CD4-positive, alpha-beta T cell treated with Interleukin-1 beta for 1 hour (primary cell): ENCODE measurements at regions not wholly inside any gene's neighbourhood (a gene's known extent, or its start where the extent isn't known, plus 50 kb on each side); places are given as distances from the start of the nearest gene placed in this dataset.

Source experiments
- DNase-seq, 2 donors: peaks; one replicate each; pipeline ENCODE4 v3.0.0-alpha.2; 2020 to 2022

DNA sequence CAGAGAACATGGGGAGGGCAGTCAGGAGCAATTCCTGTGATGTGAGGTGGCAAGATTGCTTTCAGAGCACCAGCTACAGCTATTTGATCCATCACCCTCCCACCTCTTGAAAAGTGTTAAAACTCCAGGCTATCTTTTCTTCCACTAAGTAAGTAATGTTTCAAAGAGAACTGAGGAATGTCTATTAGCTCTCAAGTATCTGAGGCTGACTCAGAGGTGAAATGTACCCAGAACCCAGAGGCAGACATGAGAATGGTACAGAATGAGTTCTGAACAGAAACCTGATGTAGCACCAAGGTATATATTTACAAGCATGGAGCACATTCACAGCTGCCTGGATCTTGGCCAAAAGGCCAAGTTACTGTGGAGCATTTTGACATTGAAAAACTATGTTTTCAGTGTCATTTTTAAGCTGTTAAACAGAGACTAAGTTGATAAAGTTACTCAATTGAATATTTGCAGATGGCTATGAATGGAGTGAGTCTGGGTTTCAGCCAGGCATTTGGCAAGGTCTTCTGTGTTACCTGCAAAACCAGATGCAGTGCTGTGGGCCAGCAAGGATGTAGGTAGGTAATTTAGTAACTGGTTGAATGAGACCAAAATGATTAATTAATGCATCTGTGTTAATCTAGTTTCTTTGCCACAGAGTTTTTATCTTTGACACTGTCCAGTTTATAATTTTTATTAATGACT is 227.7 kb upstream of the CD96 start:
- no peak for DNase-seq

DNA sequence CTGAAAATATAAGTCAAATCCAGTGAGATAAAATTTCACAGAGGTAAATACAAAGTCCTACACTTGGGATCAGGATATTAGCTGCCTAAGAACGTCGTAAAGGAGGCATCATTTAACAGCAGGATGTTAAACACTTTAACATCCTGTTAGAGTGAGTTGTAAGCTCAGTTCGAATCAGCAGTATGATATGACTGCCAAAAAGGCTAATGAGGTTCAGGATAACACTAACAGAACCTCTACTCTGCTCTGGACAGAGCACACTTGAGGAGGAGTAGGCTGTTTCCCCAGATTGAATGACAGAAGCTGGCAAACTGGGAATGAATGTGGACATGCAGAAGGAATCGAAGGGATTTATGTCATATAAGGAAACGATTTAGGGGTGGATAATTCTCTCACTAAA is 227.1 kb upstream of the CD96 start:
- no peak for DNase-seq

DNA sequence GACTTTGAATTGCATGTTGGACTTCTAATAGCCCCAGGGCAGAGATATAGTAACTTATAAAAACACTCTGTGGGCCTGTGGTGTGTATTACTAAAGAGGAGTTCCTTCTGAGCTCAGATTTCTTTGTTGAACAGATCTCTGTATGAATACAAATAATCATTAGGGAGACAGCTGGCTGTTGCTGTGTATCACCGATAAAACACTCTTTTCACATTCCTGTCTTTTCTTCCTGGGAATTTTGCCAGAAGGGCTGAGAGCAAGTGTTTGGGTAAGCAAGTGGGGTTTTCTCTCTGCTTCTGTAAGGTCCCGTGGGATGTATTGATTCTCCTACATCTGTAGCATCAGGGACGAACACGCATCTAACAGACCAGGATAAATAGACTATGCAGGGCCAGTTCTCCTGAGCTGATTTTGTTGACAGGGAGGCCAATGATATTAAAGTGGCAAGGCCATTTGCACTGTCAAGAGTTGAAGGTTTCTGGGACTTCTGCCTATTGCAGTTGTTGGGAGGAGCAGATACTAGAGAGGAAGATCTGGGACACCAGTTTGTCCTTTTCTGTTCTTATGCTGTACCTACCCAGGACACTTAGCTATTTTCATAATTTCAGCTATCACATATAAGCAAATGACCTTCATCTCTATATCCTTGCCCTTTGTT is 225.9 kb upstream of the CD96 start:
- no peak for DNase-seq

DNA sequence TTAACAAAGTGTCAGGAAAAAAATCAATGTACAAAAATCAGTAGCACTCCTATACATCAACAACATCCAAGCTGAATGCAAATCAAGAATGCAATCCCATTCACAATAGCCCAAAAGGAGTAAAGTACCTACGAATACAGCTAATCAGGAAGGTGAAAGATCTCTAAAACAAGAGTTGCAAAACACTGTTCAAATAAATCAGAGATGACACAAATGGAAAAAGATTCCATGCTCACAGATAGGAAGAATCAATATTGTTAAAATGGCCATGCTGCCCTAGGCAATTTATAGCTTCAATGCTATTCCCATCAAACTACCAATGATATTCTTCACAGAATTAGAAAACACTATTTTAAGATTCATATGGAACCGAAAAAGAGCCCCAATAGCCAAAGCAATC is 223.7 kb upstream of the CD96 start:
- no peak for DNase-seq

DNA sequence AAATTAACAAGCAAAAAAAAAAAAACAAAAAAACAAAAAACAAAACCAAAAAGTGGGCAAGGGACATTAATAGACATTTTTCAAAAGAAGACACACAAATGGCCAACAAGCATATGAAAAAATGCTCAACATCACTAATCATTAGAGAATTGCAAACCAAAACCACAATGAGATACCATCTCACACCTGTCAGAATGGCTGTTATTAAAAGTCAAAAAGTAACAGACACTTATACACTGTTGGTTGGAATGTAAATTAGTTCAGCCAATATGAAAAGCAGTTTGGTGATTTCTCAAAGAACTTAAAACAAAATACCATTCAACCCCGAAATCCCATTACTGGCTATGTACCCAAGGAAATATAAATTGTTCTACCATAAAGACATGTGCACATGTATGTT is 222.4 kb upstream of the CD96 start:
- DNase-seq = no peak

DNA sequence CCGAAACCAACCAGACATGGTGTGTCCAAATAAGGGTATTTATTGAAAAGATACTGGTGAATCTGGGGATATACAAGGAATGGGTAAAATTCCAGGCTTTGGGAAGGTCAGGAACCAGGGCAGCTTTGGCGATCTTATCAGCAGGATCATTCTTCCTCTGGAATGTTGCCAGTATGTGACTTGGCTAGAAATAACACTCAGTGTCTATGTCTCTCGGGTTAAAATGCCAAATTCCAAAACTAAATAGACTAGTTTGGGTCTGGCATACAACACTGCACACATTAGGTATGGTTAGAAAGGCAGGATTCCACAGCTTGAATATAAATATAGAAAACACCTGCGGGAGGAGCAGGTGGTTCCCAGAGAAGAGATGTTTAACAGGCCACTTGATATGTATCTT is 220.2 kb upstream of the CD96 start:
- DNase-seq = no peak

DNA sequence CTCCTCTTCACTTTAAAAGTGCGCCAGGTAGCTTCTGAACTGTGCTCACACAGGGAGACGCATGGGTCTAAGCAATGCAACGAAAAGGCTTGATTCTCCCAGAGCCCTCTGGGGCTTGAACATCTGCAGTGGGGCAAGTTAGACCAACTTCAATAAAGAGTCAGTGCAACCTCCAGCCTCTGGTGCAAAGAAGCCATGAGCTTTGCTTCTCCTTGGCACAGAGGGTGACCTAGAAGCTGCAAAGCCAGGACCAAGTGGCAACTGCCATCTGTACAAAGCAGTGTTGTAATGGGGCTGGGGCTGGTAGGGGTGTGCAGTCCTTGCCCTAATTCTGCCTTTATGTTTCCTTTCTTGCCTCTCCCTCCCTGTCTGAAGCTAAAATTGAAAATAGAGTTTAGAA is 219.0 kb upstream of the CD96 start:
- no peak for DNase-seq

DNA sequence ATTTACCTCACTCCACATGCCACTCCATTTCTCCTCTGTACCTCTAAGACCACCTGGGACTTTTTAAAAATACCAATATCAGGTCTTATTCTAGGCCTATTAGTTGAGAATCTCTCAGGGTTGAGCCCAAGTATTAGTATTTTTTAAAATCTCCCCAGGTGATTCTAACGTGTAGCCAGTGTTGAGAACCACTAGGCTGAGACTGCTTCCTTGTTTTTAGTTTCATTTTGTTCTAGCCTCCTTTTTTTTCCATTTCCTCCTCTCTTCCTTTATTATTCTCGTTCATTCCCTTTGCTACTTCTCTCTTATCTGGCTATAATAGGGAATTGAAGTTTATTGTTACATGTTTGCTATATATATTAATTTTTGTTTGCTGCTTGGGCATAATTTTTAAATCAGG is 217.8 kb upstream of the CD96 start:
- peak in 1 of 2 donors; percentile 21 for DNase-seq

DNA sequence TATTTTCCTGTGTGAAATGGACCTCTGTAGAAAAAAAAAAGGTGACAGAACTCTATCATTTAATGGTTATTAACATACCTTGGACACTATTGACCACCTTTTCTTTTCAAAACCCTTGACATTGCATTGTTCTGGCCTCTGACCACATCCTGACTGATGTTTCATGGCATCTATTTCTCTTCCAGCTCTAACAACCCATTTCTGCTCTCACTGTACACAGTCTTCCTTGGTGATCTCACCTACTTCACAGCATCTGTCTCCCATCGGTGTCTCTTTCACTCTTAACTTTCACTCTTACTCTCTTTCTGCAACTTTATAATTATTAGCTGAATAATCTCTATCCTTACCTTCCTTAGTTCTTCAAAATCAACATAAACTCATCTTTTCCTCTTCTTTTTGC is 217.4 kb upstream of the CD96 start:
- no peak for DNase-seq

DNA sequence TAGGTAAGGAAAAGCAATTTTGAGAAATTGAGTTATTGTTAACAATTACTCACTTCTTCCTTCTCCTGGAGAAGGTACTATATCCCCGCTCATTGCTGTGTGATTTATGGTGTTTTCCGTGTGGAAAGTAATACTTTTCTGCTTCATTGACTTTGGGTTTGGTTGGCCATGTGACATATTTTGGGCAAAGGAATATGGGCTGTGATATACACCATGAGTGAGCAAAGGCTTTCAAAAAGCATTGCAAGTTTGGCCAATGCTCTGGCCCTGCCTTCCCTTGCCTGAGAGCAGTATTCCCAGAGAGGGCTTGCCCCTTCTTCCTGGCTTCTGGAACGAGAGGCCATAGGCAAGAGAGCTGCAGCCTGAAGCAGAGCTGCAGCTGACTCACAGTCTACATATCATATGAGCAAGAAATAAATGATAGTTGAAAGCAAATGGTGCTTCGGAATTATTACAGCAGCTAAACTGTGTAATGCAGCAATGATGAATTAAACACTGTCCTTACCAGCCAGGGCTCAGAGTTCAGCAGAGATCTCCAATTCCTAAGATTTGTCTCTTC is 216.8 kb upstream of the CD96 start:
- DNase-seq = no peak

DNA sequence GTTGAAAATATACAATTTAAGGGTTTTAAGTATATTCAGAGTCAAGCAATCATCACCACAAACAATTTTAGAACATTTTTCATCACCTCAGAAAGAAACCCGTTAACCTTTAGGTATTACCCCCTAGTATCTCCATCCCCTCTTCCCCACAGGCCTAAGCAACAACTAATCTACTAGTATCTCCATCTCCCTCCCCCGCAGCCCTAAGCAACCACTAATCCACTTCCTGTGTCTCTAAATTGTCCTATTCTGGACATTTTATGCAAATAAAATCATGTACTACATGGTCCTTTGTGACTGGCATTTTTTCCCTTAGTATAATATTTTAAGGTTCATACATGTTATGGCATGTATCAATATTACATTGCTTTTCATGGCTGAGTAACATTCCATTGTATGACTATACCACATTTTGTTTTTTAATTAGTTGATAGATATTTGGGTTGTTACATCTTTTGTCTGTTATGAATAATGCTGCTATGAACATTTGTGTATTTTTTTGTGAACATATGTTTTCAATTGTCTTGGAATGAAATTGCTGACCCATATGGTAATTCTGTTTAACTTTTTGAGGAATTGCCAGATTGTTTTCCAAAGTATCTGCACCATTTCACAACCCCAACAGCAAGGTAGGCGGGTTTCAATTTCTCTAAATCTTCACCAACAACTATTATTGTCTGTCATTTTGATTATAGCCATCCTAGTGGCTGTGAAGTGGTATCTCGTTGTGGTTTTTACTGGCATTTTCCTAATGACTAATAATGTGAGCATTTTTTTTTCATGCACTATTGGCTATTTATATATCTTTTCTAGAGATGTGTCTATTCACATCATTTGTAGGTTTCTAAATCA is 215.6 kb upstream of the CD96 start:
- no peak for DNase-seq

DNA sequence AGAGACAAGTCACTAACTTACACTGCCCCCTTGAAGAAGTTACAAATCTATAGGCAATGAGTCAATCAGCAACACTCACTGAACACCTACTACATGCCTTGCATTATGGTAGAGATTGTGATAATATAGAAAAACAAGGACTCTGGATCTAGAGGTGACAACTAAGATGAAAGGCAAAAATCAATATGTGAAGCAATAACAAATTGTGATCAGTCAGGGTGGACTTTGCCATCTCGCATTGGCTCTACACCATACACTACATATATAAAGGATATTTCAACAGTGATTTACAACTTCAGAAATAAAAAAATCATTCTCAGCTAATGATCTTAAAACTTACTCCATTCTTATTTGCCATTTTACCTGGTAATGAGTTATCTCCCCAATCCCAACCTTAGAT is 210.7 kb upstream of the CD96 start:
- DNase-seq = no peak

DNA sequence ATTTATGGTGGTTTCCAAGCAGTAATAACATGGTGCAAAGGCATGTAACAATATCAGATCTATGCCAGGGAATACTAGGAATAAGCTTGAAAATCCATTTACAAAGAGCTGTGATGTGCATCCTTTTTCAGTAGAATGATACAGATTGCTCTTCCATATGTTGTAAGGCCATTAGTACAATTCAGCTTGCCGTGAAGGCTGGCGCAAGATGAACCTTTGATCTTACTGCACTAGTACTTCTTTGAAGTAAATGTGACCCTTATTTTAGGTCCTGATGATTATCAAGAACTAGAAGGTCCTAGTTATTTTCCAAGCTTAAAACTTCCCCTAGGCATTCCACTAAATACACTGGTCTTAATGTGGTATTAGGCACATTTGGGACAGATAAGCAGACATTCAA is 210.1 kb upstream of the CD96 start:
- no peak for DNase-seq

DNA sequence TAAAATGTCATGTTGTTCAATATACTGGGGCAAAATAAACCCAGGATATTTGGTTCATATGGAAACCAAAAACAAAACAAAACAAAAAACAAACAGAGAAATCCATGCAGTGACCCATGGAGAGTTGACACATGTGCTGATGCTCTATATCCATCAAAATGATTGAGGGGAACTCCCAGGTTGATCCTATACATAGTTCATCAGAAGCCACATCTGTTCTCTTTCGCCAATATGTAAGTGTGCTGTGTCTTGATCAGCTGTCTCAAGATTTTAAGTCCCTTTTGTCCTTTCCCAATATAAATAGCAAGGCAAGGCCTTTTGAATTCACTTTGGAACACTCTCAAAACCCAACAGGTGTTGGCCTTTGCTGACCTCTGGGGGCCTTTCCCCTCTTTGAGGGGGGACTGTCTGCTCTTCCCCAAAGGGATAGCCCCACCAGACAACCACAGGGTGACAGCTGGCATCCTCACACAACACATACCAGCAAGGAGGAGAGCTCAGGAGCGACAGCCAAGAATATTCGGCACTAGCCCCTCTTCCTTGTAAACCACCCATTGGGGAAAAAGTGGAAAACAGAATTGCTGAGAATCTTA is 209.4 kb upstream of the CD96 start:
- no peak for DNase-seq

DNA sequence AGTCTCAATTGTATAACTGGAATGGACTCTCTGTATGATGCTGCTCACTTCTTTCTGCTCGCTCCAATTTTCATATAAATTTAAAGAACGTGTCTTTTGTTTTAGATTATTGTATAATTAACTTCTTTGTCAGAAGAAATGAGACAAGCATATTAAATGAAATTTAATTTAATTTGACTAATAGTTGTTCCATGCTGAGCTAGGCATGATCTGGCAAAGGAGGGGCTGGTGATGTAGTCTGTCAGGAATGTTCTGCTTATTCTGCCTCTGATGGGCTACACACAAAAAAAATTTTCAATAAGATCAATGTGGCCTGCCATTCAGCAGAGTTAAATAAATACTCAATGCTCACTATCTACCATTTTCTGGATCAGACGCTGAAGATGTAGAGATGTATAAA is 208.4 kb upstream of the CD96 start:
- no peak for DNase-seq

DNA sequence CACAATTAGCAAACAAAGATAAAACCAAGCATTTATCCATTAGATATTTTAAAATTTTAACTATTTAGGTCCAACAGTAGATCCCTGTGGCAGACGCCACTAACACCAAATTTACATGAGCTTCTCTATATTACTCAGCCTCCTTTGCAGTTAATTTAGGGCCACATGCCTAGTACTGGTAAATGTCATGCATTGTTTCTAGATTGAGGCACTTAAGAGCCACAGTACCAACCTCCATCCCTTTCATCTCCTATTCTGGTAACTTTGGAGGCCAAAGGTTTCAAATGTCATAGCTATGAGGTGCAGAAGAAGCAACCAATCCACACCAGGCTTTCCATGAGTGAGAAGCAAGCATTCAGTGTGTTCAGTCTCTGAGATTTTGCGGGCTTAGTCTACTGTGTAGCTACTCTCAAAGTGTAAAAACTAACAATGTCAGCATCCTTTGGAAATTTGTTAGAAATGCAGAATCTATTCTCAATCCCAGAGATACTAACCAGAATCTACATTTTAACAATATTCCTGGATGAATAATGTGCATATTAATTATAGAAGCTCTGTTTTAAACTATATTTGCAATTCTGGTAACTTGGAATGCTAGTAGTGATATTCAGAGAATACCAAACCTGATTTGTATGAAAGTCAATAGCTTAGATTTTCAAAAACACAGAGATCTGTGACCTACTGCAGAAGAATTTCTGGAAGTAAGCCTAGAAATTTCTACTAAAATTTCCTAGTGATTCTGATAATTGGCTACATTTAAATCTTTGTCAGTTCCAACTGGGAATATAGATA is 206.3 kb upstream of the CD96 start:
- no peak for DNase-seq

DNA sequence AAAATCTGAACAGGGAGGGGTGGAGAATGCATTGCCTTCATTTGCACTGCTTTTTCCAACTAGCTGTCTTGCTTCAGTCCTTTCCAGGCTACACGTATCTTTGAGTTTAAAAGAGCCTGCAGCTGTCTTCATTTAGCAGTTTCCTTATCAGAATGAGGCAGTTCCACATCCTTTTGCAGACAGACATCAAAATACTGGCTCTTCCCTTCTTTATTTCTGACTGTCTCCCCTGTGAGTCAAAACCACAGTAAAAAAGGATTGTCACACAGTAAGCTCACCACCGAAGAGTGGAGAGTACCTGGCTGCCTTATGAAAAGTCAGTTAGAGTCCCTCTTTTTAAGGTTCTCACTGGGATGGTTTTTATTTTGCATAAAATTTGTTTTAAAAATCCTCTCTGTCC is 205.5 kb upstream of the CD96 start:
- DNase-seq = no peak

DNA sequence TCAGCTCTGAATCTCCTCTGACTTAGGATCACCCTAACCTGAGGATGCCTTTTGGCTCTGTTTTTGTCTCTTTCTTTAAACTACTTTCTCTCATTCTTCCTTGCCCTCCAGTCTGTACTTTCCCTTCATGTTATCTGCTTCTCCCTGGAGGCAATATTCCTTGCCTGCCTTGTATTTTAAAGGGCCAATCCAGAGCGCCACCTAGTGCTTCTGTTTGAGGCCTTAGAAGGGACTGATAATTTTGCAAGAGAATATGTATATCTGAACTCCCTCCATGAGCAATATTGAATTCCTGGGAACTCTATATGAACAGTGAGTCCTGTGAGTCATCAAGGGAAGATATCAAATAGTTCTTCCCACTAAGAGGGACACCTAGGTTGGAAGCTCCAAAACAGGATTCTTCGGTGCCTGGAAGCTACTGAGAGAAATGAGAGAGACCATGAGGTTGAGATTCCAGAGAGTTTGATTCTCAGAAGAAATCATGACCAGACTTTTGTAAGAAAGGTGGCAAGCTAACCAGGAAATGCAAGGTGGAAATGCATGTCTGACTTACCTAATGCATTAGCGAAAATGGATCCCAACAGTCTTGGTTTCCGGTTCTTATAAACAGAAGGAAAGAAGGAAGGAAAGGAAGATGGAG is 203.8 kb upstream of the CD96 start:
- DNase-seq = peak; percentile 11 to 56

DNA sequence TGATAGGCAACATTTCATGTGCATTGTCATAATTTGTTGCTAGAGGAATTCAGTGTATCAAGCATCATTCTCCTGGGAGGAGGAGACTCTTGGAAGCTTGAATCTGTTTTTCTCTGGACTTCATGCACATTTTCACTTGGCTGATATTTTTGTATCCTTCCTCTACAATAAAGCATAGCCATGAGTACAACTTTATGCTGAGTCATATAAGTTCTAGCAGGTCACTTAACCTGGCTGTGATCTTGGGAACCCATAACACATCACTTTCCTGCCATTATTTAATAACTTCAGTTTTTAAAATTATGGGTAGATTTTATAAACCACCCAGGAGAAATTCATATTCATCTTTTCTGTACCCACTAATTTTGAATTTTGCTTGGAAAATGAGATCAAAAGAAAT is 203.0 kb upstream of the CD96 start:
- DNase-seq = no peak

DNA sequence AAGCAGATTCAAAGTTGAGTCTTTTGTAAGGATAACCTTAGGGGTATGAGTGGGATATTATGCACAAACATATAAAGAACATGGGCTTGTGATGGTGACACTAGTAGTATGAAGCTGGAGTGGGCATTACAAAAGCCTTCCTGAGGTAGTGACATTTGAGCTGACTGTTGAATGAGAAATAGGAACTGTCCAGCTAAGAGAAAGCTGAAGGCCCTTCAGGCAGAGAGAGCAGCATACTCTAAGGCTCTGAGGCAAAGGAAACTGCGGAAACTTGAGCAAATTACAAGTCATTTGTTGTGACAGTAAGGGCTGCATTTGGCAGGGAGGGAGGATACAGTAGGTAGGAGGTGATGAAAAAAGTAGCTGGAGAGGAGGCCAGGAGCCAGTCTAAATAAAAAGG is 190.7 kb upstream of the CD96 start:
- DNase-seq = no peak

DNA sequence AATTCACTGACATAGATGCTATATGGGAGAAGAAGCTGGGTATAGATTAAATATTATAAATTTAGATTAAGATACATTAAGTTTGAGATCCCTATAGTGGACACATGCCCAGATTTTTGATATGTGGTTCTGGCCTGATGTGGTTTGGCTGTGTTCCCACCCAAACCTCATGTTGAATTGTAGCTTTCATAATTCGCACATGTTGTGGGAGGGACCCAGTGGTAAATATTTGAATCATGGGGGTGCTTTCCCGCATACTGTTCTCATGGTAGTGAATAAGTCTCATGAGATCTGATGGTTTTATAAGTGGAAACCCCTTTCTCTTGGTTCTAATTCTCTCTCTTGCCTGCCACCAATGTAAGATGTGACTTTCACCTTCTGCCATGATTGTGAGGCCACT is 189.4 kb upstream of the CD96 start:
- no peak for DNase-seq
